Liver (tissue), 3 donors: ENCODE measurements at regions not wholly inside any gene's neighbourhood (a gene's known extent, or its start where the extent isn't known, plus 50 kb on each side); places are given as distances from the start of the nearest gene placed in this dataset.

Experiments
- CTCF ChIP-seq: fragments of 150-350 bp; IDR thresholded peaks from 2 replicates; pipeline ENCODE4 v1.5.1; 2017; ENCODE audit warnings: improper control_type of control experiment, low read depth, low read length; ENCODE audit not compliant: missing input control
- JUND ChIP-seq, 2 donors: IDR thresholded peaks; 2 replicates each; pipeline ENCODE4 v1.6.1; 2016; ENCODE audit warnings: antibody characterized with exemption in 2 of 2
- MAX ChIP-seq: IDR thresholded peaks from 2 replicates; pipeline ENCODE4 v1.6.1; 2016; ENCODE audit warnings: antibody characterized with exemption
- YY1 ChIP-seq: IDR thresholded peaks from 2 replicates; pipeline ENCODE4 v1.6.1; 2016; ENCODE audit warnings: antibody characterized with exemption, mild to moderate bottlenecking
- TF ChIP-seq, protein P1 (sequence below): IDR thresholded peaks from 2 replicates; pipeline ENCODE4 v1.6.1; 2016; ENCODE audit warnings: antibody characterized with exemption, mild to moderate bottlenecking
- donor health status: healthy.
- donor health status: healthy.

GRCh38 chr18:42163321-42163720 is 208.3 kb downstream of the PIK3C3 start:
- TF ChIP-seq, protein P1, sequence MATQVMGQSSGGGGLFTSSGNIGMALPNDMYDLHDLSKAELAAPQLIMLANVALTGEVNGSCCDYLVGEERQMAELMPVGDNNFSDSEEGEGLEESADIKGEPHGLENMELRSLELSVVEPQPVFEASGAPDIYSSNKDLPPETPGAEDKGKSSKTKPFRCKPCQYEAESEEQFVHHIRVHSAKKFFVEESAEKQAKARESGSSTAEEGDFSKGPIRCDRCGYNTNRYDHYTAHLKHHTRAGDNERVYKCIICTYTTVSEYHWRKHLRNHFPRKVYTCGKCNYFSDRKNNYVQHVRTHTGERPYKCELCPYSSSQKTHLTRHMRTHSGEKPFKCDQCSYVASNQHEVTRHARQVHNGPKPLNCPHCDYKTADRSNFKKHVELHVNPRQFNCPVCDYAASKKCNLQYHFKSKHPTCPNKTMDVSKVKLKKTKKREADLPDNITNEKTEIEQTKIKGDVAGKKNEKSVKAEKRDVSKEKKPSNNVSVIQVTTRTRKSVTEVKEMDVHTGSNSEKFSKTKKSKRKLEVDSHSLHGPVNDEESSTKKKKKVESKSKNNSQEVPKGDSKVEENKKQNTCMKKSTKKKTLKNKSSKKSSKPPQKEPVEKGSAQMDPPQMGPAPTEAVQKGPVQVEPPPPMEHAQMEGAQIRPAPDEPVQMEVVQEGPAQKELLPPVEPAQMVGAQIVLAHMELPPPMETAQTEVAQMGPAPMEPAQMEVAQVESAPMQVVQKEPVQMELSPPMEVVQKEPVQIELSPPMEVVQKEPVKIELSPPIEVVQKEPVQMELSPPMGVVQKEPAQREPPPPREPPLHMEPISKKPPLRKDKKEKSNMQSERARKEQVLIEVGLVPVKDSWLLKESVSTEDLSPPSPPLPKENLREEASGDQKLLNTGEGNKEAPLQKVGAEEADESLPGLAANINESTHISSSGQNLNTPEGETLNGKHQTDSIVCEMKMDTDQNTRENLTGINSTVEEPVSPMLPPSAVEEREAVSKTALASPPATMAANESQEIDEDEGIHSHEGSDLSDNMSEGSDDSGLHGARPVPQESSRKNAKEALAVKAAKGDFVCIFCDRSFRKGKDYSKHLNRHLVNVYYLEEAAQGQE = no peak
- TF ChIP-seq CTCF = no peak
- no peak for TF ChIP-seq YY1
- TF ChIP-seq JUND (IDR thresholded peaks at IDR 0.05) = no peak
- no peak for TF ChIP-seq MAX
